HepG2 (cell line): ENCODE measurements at regions not wholly inside any gene's neighbourhood (a gene's known extent, or its start where the extent isn't known, plus 50 kb on each side); places are given as distances from the start of the nearest gene placed in this dataset.

ENCODE experiments used
- ATAC-seq: fragments of 200-7000 bp; cut with Tn5 transposase; 3 replicates; pipeline ENCODE4 v1.9.1; 2020; ENCODE audit warnings: mild to moderate bottlenecking, moderate library complexity
- BruUV-seq: library from RNA; stranded (reverse); fragments of 400-500 nt; replicated peaks from 2 replicates; lab custom pipeline; 2021; lab: Mats Ljungman, UMichigan
- CTCF ChIA-PET: fragments of 300-600 bp; formaldehyde crosslinking; extraction: SDS; loops from one replicate; lab custom pipeline; 2021; ENCODE audit warnings: low total read pairs, inconsistent platforms, low intra/inter-chr PET ratio; lab: Yijun Ruan, JAX
- POLR2A ChIA-PET: fragments of 350-600 bp; sonication (Branson Sonifier 250); formaldehyde crosslinking; loops from one replicate; lab custom pipeline; 2020; ENCODE audit warnings: antibody characterized with exemption, inconsistent platforms; lab: Yijun Ruan, JAX
- DNase-seq: peaks from one replicate; pipeline ENCODE4 v3.0.0-alpha.2; 2015; ENCODE audit warnings: low spot score
- FAIRE-seq: peaks from 3 replicates; lab custom pipeline; 2011; peaks lifted over from hg19 to GRCh38; lab: Jason Lieb, UNC
- H2AFZ ChIP-seq: one replicate; pipeline ENCODE4 v1.6.1; 2011; ENCODE audit warnings: low read length, inconsistent platforms
- H3K27ac ChIP-seq: fragments of 300-600 bp; 3 replicates; pipeline ENCODE4 v1.8.0; 2011; ENCODE audit warnings: mixed run types, mild to moderate bottlenecking, mixed read lengths, low read length, inconsistent platforms; ENCODE audit not compliant: insufficient read depth; ENCODE audit errors: extremely low read length
- H3K27me3 ChIP-seq, 2 experiments: fragments of 200-600 bp in 1 of 2; 2 replicates in 1 of 2; 3 replicates in 1 of 2; pipeline versions ENCODE4 v1.6.0 to v1.8.0; 2011; ENCODE audit warnings: low read length in 2 of 2, mild to moderate bottlenecking in 2 of 2, moderate library complexity in 2 of 2, inconsistent platforms in 1 of 2; ENCODE audit not compliant: insufficient read depth in 2 of 2, control insufficient read depth in 1 of 2
- H3K36me3 ChIP-seq, 2 experiments: fragments of 200-600 bp in 1 of 2; replicated peaks in 1 of 2; 2 replicates in 1 of 2; 3 replicates in 1 of 2; pipeline versions ENCODE4 v1.5.1 to v1.8.0; 2011; ENCODE audit warnings: low read length in 2 of 2, inconsistent platforms in 1 of 2; ENCODE audit not compliant: insufficient read depth in 2 of 2, control insufficient read depth in 1 of 2
- H3K4me1 ChIP-seq: 2 replicates; pipeline ENCODE4 v1.5.1; 2012; ENCODE audit warnings: low read length, inconsistent platforms; ENCODE audit not compliant: insufficient read depth
- H3K4me2 ChIP-seq: 2 replicates; pipeline ENCODE4 v1.6.0; 2011; ENCODE audit warnings: low read depth, low read length, inconsistent platforms
- H3K4me3 ChIP-seq, 3 experiments: fragments of 200-600 bp in 1 of 3; sonication (generic), shearing (Covaris generic) in 1 of 3; replicated peaks in 1 of 3; 2 replicates each; pipeline ENCODE4 v1.5.1; 2011 to 2016; ENCODE audit warnings: low read length in 3 of 3, inconsistent platforms in 2 of 3, low read depth in 2 of 3, mild to moderate bottlenecking in 2 of 3, control low read depth in 1 of 3, mixed read lengths in 1 of 3; ENCODE audit not compliant: insufficient read depth in 1 of 3
- H3K79me2 ChIP-seq: one replicate; pipeline ENCODE4 v1.6.1; 2011; ENCODE audit warnings: low read length, inconsistent platforms; ENCODE audit not compliant: insufficient read depth
- H3K9ac ChIP-seq: 2 replicates; pipeline ENCODE4 v1.6.0; 2011; ENCODE audit warnings: mild to moderate bottlenecking, low read depth, low read length, inconsistent platforms; ENCODE audit not compliant: insufficient read depth
- H3K9me3 ChIP-seq: 2 replicates; pipeline ENCODE4 v1.5.1; 2012; ENCODE audit warnings: mild to moderate bottlenecking, low read length
- H4K20me1 ChIP-seq: 2 replicates; pipeline ENCODE4 v1.6.0; 2011; ENCODE audit warnings: inconsistent platforms, mild to moderate bottlenecking, low read length, moderate library complexity; ENCODE audit not compliant: insufficient read depth
- BRCA1 ChIP-seq: sonication (generic); formaldehyde crosslinking; IDR thresholded peaks from 2 replicates; pipeline ENCODE4 v1.4.0; 2020; ENCODE audit warnings: missing genetic modification reagents
- CEBPB ChIP-seq: IDR thresholded peaks from 2 replicates; pipeline ENCODE4 v1.6.1; 2011; ENCODE audit warnings: low read depth, low read length, improper control_type of control experiment, borderline replicate concordance
- FOXP4 ChIP-seq: sonication (generic); formaldehyde crosslinking; IDR thresholded peaks from 2 replicates; pipeline ENCODE4 v1.4.0; 2020; ENCODE audit warnings: missing genetic modification reagents
- GATA4 ChIP-seq: sonication (generic); IDR thresholded peaks from 2 replicates; pipeline ENCODE4 v1.6.1; 2016; ENCODE audit warnings: antibody characterized with exemption, low read depth, borderline replicate concordance
- SCMH1 ChIP-seq: sonication (generic); formaldehyde crosslinking; IDR thresholded peaks from 2 replicates; pipeline ENCODE4 v1.9.0; 2021; ENCODE audit warnings: missing genetic modification reagents, mild to moderate bottlenecking, borderline replicate concordance
- ZBTB20 ChIP-seq: sonication (generic); formaldehyde crosslinking; IDR thresholded peaks from 2 replicates; pipeline ENCODE4 v1.8.1; 2023; ENCODE audit warnings: missing genetic modification reagents, low read depth, mild to moderate bottlenecking, borderline replicate concordance
- ZBTB8A ChIP-seq: sonication (generic); formaldehyde crosslinking; IDR thresholded peaks from 2 replicates; pipeline ENCODE4 v1.4.0; 2020; ENCODE audit warnings: mild to moderate bottlenecking, low read depth, missing genetic modification reagents, borderline replicate concordance
- ZNF501 ChIP-seq: sonication (generic); formaldehyde crosslinking; IDR thresholded peaks from 2 replicates; pipeline ENCODE4 v1.5.1; 2020; ENCODE audit warnings: mild to moderate bottlenecking, moderate library complexity, missing genetic modification reagents
- ZNF549 ChIP-seq: sonication (generic); formaldehyde crosslinking; IDR thresholded peaks from 2 replicates; pipeline ENCODE4 v1.5.0; 2020; ENCODE audit warnings: missing genetic modification reagents
- ZNF598 ChIP-seq: sonication (generic); formaldehyde crosslinking; IDR thresholded peaks from 2 replicates; pipeline ENCODE4 v1.5.1; 2020; ENCODE audit warnings: mild to moderate bottlenecking, missing genetic modification reagents, borderline replicate concordance
- ZNF883 ChIP-seq: sonication (generic); formaldehyde crosslinking; IDR thresholded peaks from 2 replicates; pipeline ENCODE4 v1.5.1; 2020; ENCODE audit warnings: mild to moderate bottlenecking, missing genetic modification reagents; ENCODE audit errors: not compliant biosample characterization
- WGBS: methylation state at CpG from one replicate; pipeline ENCODE4 v1.1.6; 2017; ENCODE audit warnings: low lambda C conversion rate; 5-methylcytosine and 5-hydroxymethylcytosine counted together
- in situ Hi-C: cut with HindIII; loops from 2 replicates; pipeline ENCODE4 v1.10.0; 2017; ENCODE audit warnings: low pct_unique_long_range_greater_than_20kb; ENCODE audit not compliant: extremely low pct_ligation_motif_present
- intact Hi-C: fragments of 100-400 bp; cut with micrococcal nuclease; formaldehyde crosslinking; loops from one replicate; pipeline ENCODE4 v1.10.0; 2022; ENCODE audit not compliant: unreplicated experiment

DNA sequence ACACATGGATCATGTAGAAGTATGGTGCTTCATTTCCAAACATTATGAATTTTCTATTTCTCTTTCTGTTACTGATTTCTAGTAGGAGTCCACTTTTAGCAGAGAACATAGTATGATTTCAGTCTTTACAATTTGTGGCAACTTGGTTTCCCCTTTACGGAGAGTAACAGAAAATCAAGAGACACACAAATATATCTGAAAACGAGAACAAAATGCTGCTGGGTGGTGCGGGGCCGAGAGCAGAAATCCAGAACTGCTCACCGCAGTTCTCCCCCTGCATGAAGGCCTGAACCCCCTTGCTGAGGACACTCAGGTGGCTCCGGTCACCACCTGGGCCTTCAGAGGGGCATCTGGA is 94.5 kb upstream of the FMN2 start:
- Histone ChIP-seq H3K4me2 (no peak overlapping the region), H3K27ac (no peak overlapping the region), H3K27me3 (no peaks in the 10 kb centered on the region), H3K4me1 (no peaks in the 10 kb centered on the region), H2AFZ (no peak overlapping the region), H4K20me1 (no peaks in the 10 kb centered on the region), H3K9ac (no peak overlapping the region)
- in situ Hi-C loops: no loop called here
- BruUV-seq: no TSS peak
- CTCF ChIA-PET: no interaction called here
- 67% methylated on average over 6 of the region's 6 CpGs for WGBS
- no peak for DNase-seq
- FAIRE-seq: no peak
- POLR2A ChIA-PET: no interaction called here
- TF ChIP-seq ZNF501 (CRISPR knock-in tag) (no peak), ZNF883 (CRISPR knock-in tag) (no peak), BRCA1 (CRISPR knock-in tag) (no peak), CEBPB (no peak), SCMH1 (CRISPR knock-in tag) (no peak), ZNF598 (CRISPR knock-in tag) (no peak), ZBTB8A (no peak)
- TF ChIP-seq, all 625 proteins: peak for 0
- Histone ChIP-seq H3K79me2 (no peaks in the 10 kb centered on the region), H3K4me3 (no peak overlapping the region), H3K36me3 (no peaks in the 10 kb centered on the region), H3K9me3 (no peaks in the 10 kb centered on the region)
- no peak for ATAC-seq
- intact Hi-C loops: no loop called here

- H3K27ac ChIP-seq: no peak overlapping the region
- no peak for DNase-seq
- no TSS peak for BruUV-seq
- no peaks in the 10 kb centered on the region for H4K20me1 ChIP-seq
- H3K27me3 ChIP-seq: no peaks in the 10 kb centered on the region
- H2AFZ ChIP-seq: no peak overlapping the region
- H3K4me3 ChIP-seq: no peak overlapping the region
- no peak for FAIRE-seq
- H3K36me3 ChIP-seq: no peaks in the 10 kb centered on the region
- intact Hi-C loops: no loop called here
- H3K9me3 ChIP-seq: no peaks in the 10 kb centered on the region
- H3K4me1 ChIP-seq: no peaks in the 10 kb centered on the region
- H3K79me2 ChIP-seq: no peaks in the 10 kb centered on the region
- CTCF ChIA-PET: no interaction called here
- in situ Hi-C loops: no loop called here
- WGBS: 75% methylated on average over 48 of the region's 104 CpGs
- no peak overlapping the region for H3K9ac ChIP-seq
- POLR2A ChIA-PET: no interaction called here
- ATAC-seq: no peak
- TF ChIP-seq ZBTB20 (CRISPR knock-in tag) (no peak), GATA4 (no peak), FOXP4 (CRISPR knock-in tag) (no peak), ZNF549 (CRISPR knock-in tag) (no peak)
- no peak overlapping the region for H3K4me2 ChIP-seq
Measured at GRCh38 chr1:239997515-239998311, 94.0 kb upstream of the FMN2 start.
